GM12878 (cell line): ENCODE measurements at regions not wholly inside any gene's neighbourhood (a gene's known extent, or its start where the extent isn't known, plus 50 kb on each side); places are given as distances from the start of the nearest gene placed in this dataset.

Source experiments
- ATAC-seq: fragments of 200-7000 bp; cut with Tn5 transposase; 3 replicates; pipeline ENCODE4 v1.9.1; 2020; ENCODE audit warnings: mild to moderate bottlenecking, moderate library complexity
- BruUV-seq: library from RNA; stranded (reverse); fragments of 400-500 nt; replicated peaks from 2 replicates; lab custom pipeline; 2021; lab: Mats Ljungman, UMichigan
- CTCF ChIA-PET: fragments of 300-600 bp; sonication (Branson Sonifier 250); formaldehyde crosslinking; extraction: SDS; loops from one replicate; lab custom pipeline; 2021; ENCODE audit warnings: inconsistent platforms; lab: Yijun Ruan, JAX
- POLR2A ChIA-PET: fragments of 350-600 bp; formaldehyde crosslinking; extraction: SDS; loops from one replicate; lab custom pipeline; 2021; ENCODE audit warnings: inconsistent platforms; lab: Charles Lee
- RAD21 ChIA-PET: fragments of 300-600 bp; sonication (Branson Sonifier 250); formaldehyde crosslinking; loops from one replicate; lab custom pipeline; 2023; ENCODE audit warnings: antibody characterized with exemption; ENCODE audit not compliant: unreplicated experiment; lab: Charles Lee
- SMC1A ChIA-PET: fragments of 300-600 bp; sonication (Branson Sonifier 250); formaldehyde crosslinking; loops from one replicate; lab custom pipeline; 2023; ENCODE audit not compliant: unreplicated experiment, uncharacterized antibody; lab: Charles Lee
- DNase-seq: peaks from one replicate; pipeline ENCODE4 v3.0.0-alpha.2; 2011; ENCODE audit warnings: low read depth, low spot score
- FAIRE-seq: peaks from 3 replicates; lab custom pipeline; 2011; peaks lifted over from hg19 to GRCh38; lab: Jason Lieb, UNC
- H2AFZ ChIP-seq: 2 replicates; pipeline ENCODE4 v1.6.0; 2011; ENCODE audit warnings: low read depth, low read length, control low read depth; ENCODE audit not compliant: control insufficient read depth
- H3K27ac ChIP-seq: 2 replicates; pipeline ENCODE4 v1.5.1; 2011; ENCODE audit warnings: control low read depth; ENCODE audit not compliant: control insufficient read depth, insufficient read depth
- H3K27me3 ChIP-seq, 2 experiments: replicated peaks in 1 of 2; 2 replicates each; pipeline versions ENCODE4 v1.6.0 to v1.6.1; 2011; ENCODE audit warnings: low read length in 1 of 2; ENCODE audit not compliant: control insufficient read depth in 2 of 2, insufficient read depth in 2 of 2
- H3K36me3 ChIP-seq, 2 experiments: 2 replicates each; pipeline ENCODE4 v1.5.1; 2011; ENCODE audit warnings: low read length in 1 of 2; ENCODE audit not compliant: control insufficient read depth in 2 of 2, insufficient read depth in 2 of 2
- H3K4me1 ChIP-seq: 2 replicates; pipeline ENCODE4 v1.6.1; 2011; ENCODE audit warnings: mild to moderate bottlenecking, low read length, moderate library complexity, mixed read lengths; ENCODE audit not compliant: control insufficient read depth, insufficient read depth
- H3K4me2 ChIP-seq: 2 replicates; pipeline ENCODE4 v1.6.0; 2011; ENCODE audit warnings: control low read depth; ENCODE audit not compliant: control insufficient read depth, insufficient read depth
- H3K4me3 ChIP-seq: fragments of 200-600 bp; sonication (generic); 2 replicates; pipeline ENCODE4 v1.5.1; 2016
- H3K79me2 ChIP-seq: 2 replicates; pipeline ENCODE4 v1.6.0; 2011; ENCODE audit warnings: low read length; ENCODE audit not compliant: control insufficient read depth, insufficient read depth
- H3K9ac ChIP-seq: 2 replicates; pipeline ENCODE4 v1.8.0; 2011; ENCODE audit warnings: low read length, control low read depth, mixed read lengths; ENCODE audit not compliant: control insufficient read depth, insufficient read depth
- H3K9me3 ChIP-seq: replicated peaks from 3 replicates; pipeline ENCODE4 v1.5.1; 2011; ENCODE audit warnings: mild to moderate bottlenecking, low read length; ENCODE audit not compliant: control insufficient read depth, insufficient read depth
- H4K20me1 ChIP-seq: 2 replicates; pipeline ENCODE4 v1.6.0; 2011; ENCODE audit not compliant: control insufficient read depth, insufficient read depth
- BCL3 ChIP-seq: IDR thresholded peaks from 2 replicates; pipeline ENCODE4 v1.6.1; 2011; ENCODE audit warnings: borderline replicate concordance, low read depth, mild to moderate bottlenecking, moderate library complexity, low read length; ENCODE audit not compliant: insufficient read depth, poor library complexity, severe bottlenecking
- BHLHE40 ChIP-seq, 2 experiments: fragments of 450-650 bp in 1 of 2; IDR thresholded peaks; 2 replicates each; pipeline ENCODE4 v1.6.1; 2011 to 2017; ENCODE audit warnings: low read depth in 2 of 2, borderline replicate concordance in 1 of 2, improper control_type of control experiment in 1 of 2, low read length in 1 of 2, mild to moderate bottlenecking in 1 of 2
- BRCA1 ChIP-seq: IDR thresholded peaks from 2 replicates; pipeline ENCODE4 v1.6.1; 2011; ENCODE audit warnings: low read depth, low read length, improper control_type of control experiment
- CREB1 ChIP-seq: IDR thresholded peaks from 2 replicates; pipeline ENCODE4 v1.6.1; 2012; ENCODE audit warnings: low read depth, mild to moderate bottlenecking, inconsistent platforms
- FOXM1 ChIP-seq: IDR thresholded peaks from 2 replicates; pipeline ENCODE4 v1.6.1; 2012; ENCODE audit warnings: low read depth, mild to moderate bottlenecking, inconsistent platforms, low read length, moderate library complexity
- HDAC6 ChIP-seq: fragments of 200-600 bp; sonication (generic); IDR thresholded peaks from one replicate; pipeline ENCODE4 v1.8.0; 2017; ENCODE audit warnings: antibody characterized with exemption; ENCODE audit not compliant: unreplicated experiment
- NBN ChIP-seq: fragments of 450-650 bp; IDR thresholded peaks from 2 replicates; pipeline ENCODE4 v1.6.1; 2016
- NR2F1 ChIP-seq: fragments of 450-650 bp; conservative IDR thresholded peaks from 2 replicates; pipeline ENCODE4 v1.6.1; 2017; ENCODE audit warnings: mild to moderate bottlenecking
- REST ChIP-seq: IDR thresholded peaks from 2 replicates; pipeline ENCODE4 v1.6.1; 2012; ENCODE audit warnings: mild to moderate bottlenecking, low read depth, low read length
- YBX1 ChIP-seq: fragments of 450-650 bp; IDR thresholded peaks from 2 replicates; pipeline ENCODE4 v1.6.1; 2016; ENCODE audit warnings: antibody characterized with exemption
- WGBS: methylation state at CpG from one replicate; pipeline ENCODE4 v1.1.6; 2016; ENCODE audit warnings: low lambda C conversion rate; ENCODE audit not compliant: insufficient replicate concordance, insufficient coverage; ENCODE audit errors: missing lambda C conversion rate; 5-methylcytosine and 5-hydroxymethylcytosine counted together
- in situ Hi-C: fragments of 300-500 bp; cut with MboI; formaldehyde crosslinking; loops from 9 replicates; pipeline ENCODE4 v1.14.3; 2018; ENCODE audit warnings: mixed read lengths
- intact Hi-C: fragments of 100-400 bp; cut with micrococcal nuclease; formaldehyde crosslinking; loops from one replicate; pipeline ENCODE4 v1.14.2; 2022; ENCODE audit not compliant: unreplicated experiment
- TF ChIP-seq, protein P1 (sequence below): fragments of 450-650 bp; IDR thresholded peaks from 2 replicates; pipeline ENCODE4 v1.6.1; 2017; ENCODE audit warnings: mild to moderate bottlenecking
- TF ChIP-seq, protein P2 (sequence below): fragments of 450-650 bp; IDR thresholded peaks from 2 replicates; pipeline ENCODE4 v1.6.1; 2017; ENCODE audit warnings: mild to moderate bottlenecking, low read depth, inconsistent platforms; ENCODE audit not compliant: poor library complexity, severe bottlenecking
- TF ChIP-seq, protein P3 (sequence below): IDR thresholded peaks from 2 replicates; pipeline ENCODE4 v1.6.1; 2011; ENCODE audit warnings: borderline replicate concordance, low read depth, mild to moderate bottlenecking, moderate library complexity, mixed read lengths, low read length; ENCODE audit not compliant: insufficient read depth; ENCODE audit errors: extremely low read length

DNA sequence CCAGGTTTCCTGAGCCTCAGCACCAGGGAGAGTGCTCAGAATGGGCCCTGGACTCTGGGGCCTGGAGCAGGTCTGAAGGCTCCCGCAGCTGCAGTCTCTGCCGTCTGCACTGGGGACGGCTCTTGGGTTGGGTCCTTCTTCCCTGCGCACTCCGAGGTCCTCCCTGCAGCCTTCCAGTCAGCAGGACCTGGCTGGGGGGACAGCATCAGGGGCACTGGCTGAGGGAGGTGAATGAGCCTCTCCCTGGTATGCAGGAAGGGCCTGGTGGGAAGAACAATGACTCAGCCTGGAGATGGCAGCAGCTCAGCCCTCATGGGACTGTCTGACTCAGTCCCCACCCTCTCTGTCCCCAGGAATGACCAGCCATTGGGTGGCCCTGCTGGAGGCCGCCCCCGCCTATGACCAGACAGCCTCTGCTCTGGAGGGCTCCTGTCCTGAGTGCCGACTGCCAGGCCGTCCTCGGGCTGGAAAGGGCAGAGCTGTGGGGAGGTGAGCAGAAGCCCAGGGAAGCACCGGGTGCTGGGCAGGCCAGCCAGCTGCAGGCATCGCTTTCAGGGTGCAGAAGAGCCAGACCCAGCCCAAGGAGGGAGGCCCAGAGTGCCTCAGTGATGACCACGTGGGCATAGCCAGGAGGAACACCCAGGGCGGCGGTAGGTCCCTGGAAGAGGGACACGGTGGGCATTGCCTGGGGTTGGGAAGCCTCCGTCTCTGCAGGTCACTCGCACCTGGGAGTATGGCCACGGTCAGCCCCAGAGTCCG is 455.0 kb downstream of the BRD1 start:
- no peaks in the 10 kb centered on the region; the same call in 2 of the 3 replicates for H3K9me3 ChIP-seq
- no peak overlapping the region for H3K9ac ChIP-seq
- ChIA-PET SMC1A (interaction anchor here (0.6 kb wide), 1 partner anchor 79 kb away, joined by 3 read pairs; no protein-coding TSS in a partner anchor), POLR2A (no interaction called here), CTCF (no interaction called here), RAD21 (no interaction called here)
- H3K36me3 ChIP-seq: no peaks in the 10 kb centered on the region
- DNase-seq (no peak), FAIRE-seq (no peak), ATAC-seq (no peak)
- no peak overlapping the region for H3K27ac ChIP-seq
- no peak overlapping the region for H3K4me2 ChIP-seq
- WGBS: 30% methylated on average over 20 of the region's 20 CpGs
- no peak overlapping the region for H3K4me3 ChIP-seq
- H2AFZ ChIP-seq: no peak overlapping the region
- H4K20me1 ChIP-seq: no peaks in the 10 kb centered on the region
- H3K4me1 ChIP-seq: no peaks in the 10 kb centered on the region
- no TSS peak for BruUV-seq
- H3K79me2 ChIP-seq: no peaks in the 10 kb centered on the region
- no peaks in the 10 kb centered on the region for H3K27me3 ChIP-seq
- intact Hi-C loops (no loop called here), in situ Hi-C loops (loop anchor here (10.0 kb wide), 1 partner anchor 62 kb away; no protein-coding TSS in a partner anchor)
- no peak for TF ChIP-seq FOXM1
- TF ChIP-seq, protein P1, sequence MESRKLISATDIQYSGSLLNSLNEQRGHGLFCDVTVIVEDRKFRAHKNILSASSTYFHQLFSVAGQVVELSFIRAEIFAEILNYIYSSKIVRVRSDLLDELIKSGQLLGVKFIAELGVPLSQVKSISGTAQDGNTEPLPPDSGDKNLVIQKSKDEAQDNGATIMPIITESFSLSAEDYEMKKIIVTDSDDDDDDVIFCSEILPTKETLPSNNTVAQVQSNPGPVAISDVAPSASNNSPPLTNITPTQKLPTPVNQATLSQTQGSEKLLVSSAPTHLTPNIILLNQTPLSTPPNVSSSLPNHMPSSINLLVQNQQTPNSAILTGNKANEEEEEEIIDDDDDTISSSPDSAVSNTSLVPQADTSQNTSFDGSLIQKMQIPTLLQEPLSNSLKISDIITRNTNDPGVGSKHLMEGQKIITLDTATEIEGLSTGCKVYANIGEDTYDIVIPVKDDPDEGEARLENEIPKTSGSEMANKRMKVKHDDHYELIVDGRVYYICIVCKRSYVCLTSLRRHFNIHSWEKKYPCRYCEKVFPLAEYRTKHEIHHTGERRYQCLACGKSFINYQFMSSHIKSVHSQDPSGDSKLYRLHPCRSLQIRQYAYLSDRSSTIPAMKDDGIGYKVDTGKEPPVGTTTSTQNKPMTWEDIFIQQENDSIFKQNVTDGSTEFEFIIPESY: no peak
- no peak for TF ChIP-seq BRCA1
- no peak for TF ChIP-seq HDAC6
- no peak for TF ChIP-seq NBN
- TF ChIP-seq, protein P2, sequence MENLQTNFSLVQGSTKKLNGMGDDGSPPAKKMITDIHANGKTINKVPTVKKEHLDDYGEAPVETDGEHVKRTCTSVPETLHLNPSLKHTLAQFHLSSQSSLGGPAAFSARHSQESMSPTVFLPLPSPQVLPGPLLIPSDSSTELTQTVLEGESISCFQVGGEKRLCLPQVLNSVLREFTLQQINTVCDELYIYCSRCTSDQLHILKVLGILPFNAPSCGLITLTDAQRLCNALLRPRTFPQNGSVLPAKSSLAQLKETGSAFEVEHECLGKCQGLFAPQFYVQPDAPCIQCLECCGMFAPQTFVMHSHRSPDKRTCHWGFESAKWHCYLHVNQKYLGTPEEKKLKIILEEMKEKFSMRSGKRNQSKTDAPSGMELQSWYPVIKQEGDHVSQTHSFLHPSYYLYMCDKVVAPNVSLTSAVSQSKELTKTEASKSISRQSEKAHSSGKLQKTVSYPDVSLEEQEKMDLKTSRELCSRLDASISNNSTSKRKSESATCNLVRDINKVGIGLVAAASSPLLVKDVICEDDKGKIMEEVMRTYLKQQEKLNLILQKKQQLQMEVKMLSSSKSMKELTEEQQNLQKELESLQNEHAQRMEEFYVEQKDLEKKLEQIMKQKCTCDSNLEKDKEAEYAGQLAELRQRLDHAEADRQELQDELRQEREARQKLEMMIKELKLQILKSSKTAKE: no peak
- TF ChIP-seq CREB1: no peak
- TF ChIP-seq BCL3: no peak
- TF ChIP-seq REST: no peak
- TF ChIP-seq, protein P3, sequence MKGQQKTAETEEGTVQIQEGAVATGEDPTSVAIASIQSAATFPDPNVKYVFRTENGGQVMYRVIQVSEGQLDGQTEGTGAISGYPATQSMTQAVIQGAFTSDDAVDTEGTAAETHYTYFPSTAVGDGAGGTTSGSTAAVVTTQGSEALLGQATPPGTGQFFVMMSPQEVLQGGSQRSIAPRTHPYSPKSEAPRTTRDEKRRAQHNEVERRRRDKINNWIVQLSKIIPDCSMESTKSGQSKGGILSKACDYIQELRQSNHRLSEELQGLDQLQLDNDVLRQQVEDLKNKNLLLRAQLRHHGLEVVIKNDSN: no peak
- TF ChIP-seq BHLHE40 (IDR thresholded peaks at IDR 0.05; ENCODE audit: borderline replicate concordance in 1 of 2, low read depth in 2 of 2, low read length in 1 of 2): no peak
- TF ChIP-seq NR2F1: no peak
- TF ChIP-seq YBX1: no peak
